Breast epithelium (tissue), 4 donors: ENCODE measurements at regions not wholly inside any gene's neighbourhood (a gene's known extent, or its start where the extent isn't known, plus 50 kb on each side); places are given as distances from the start of the nearest gene placed in this dataset.

Source experiments
- DNase-seq, 2 donors: peaks; one replicate each; pipeline ENCODE4 v3.0.0-alpha.2; 2019; ENCODE audit warnings: low spot score in 2 of 2
- H3K27ac ChIP-seq, 2 donors: fragments of 200-600 bp; sonication (generic) in 1 of 2; one replicate each; pipeline ENCODE4 v1.5.1; 2016 to 2019; ENCODE audit warnings: mild to moderate bottlenecking in 1 of 2
- H3K27me3 ChIP-seq, 2 donors: fragments of 200-600 bp; sonication (generic) in 1 of 2; one replicate each; pipeline versions ENCODE4 v1.5.1 to v1.6.0; 2017 to 2019; ENCODE audit warnings: control low read depth in 1 of 2, mild to moderate bottlenecking in 1 of 2
- H3K36me3 ChIP-seq: fragments of 200-600 bp; one replicate; pipeline ENCODE4 v1.5.1; 2019
- H3K4me1 ChIP-seq, 2 donors: fragments of 200-600 bp; sonication (generic); one replicate each; pipeline ENCODE4 v1.5.1; 2016 to 2019; ENCODE audit warnings: control low read depth in 1 of 2
- H3K4me3 ChIP-seq, 3 donors: fragments of 200-600 bp; sonication (generic); 1 replicate in 2 of 3; 2 replicates in 1 of 3; pipeline ENCODE4 v1.5.1; 2016 to 2019; ENCODE audit warnings: mild to moderate bottlenecking in 3 of 3, moderate library complexity in 2 of 3
- H3K9me3 ChIP-seq, 2 donors: fragments of 200-600 bp; sonication (generic) in 1 of 2; one replicate each; pipeline ENCODE4 v1.5.1; 2016 to 2019; ENCODE audit warnings: control low read depth in 1 of 2
- CTCF ChIP-seq, 3 donors: fragments of 450-650 bp; IDR thresholded peaks; one replicate each; pipeline ENCODE4 v1.5.1; 2016 to 2017; ENCODE audit warnings: antibody characterized with exemption in 3 of 3, mild to moderate bottlenecking in 3 of 3, moderate library complexity in 3 of 3
- POLR2A ChIP-seq: fragments of 450-650 bp; IDR thresholded peaks from one replicate; pipeline ENCODE4 v1.6.1; 2016; ENCODE audit warnings: antibody characterized with exemption, mild to moderate bottlenecking, moderate library complexity
- POLR2AphosphoS5 ChIP-seq, 3 donors: sonication (generic); formaldehyde crosslinking; IDR thresholded peaks; one replicate each; pipeline ENCODE4 v1.6.1; 2017; ENCODE audit warnings: antibody characterized with exemption in 3 of 3
- intact Hi-C: fragments of 100-400 bp; cut with DNase I; formaldehyde crosslinking; loops from one replicate; pipeline ENCODE4 v1.15.1; 2023; ENCODE audit warnings: low total_unique reads

GRCh38 chr1:216997831-216998230, 274.6 kb upstream of the ESRRG start:
- no peak for TF ChIP-seq POLR2AphosphoS5 (IDR thresholded peaks at IDR 0.05)
- no peak for TF ChIP-seq POLR2A
- TF ChIP-seq CTCF (IDR thresholded peaks at IDR 0.05) = no peak
- no peaks in the 10 kb centered on the region for H3K9me3 ChIP-seq
- H3K4me3 ChIP-seq = no peak overlapping the region
- no peaks in the 10 kb centered on the region for H3K36me3 ChIP-seq
- intact Hi-C loops = loop anchor here (10.0 kb wide), 1 partner anchor 1057 kb away; no protein-coding TSS in a partner anchor
- no peak for DNase-seq
- no peaks in the 10 kb centered on the region for H3K27me3 ChIP-seq
- no peaks in the 10 kb centered on the region for H3K4me1 ChIP-seq
- no peak overlapping the region for H3K27ac ChIP-seq

GRCh38 chr1:216997069-216997468, 273.8 kb upstream of the ESRRG start:
- no peaks in the 10 kb centered on the region for H3K36me3 ChIP-seq
- H3K9me3 ChIP-seq = no peaks in the 10 kb centered on the region
- no peak overlapping the region for H3K27ac ChIP-seq
- H3K4me1 ChIP-seq = no peaks in the 10 kb centered on the region
- no peak for DNase-seq
- TF ChIP-seq POLR2A (no peak), CTCF (IDR thresholded peaks at IDR 0.05) (no peak), POLR2AphosphoS5 (IDR thresholded peaks at IDR 0.05) (no peak)
- no peaks in the 10 kb centered on the region for H3K27me3 ChIP-seq
- intact Hi-C loops = loop anchor here (10.0 kb wide), 1 partner anchor 1058 kb away; no protein-coding TSS in a partner anchor
- no peak overlapping the region for H3K4me3 ChIP-seq

- Histone ChIP-seq H3K27ac (no peak overlapping the region), H3K9me3 (no peaks in the 10 kb centered on the region), H3K4me3 (no peak overlapping the region), H3K4me1 (no peaks in the 10 kb centered on the region), H3K36me3 (no peaks in the 10 kb centered on the region), H3K27me3 (no peaks in the 10 kb centered on the region)
- no peak for DNase-seq
- TF ChIP-seq POLR2AphosphoS5 (IDR thresholded peaks at IDR 0.05) (no peak), CTCF (IDR thresholded peaks at IDR 0.05) (no peak), POLR2A (no peak)
- intact Hi-C loops = no loop called here
Measured at GRCh38 chr1:216984536-216984935, 261.3 kb upstream of the ESRRG start.

- H3K4me3 ChIP-seq = no peak overlapping the region
- intact Hi-C loops = no loop called here
- TF ChIP-seq POLR2A = no peak
- no peak for TF ChIP-seq CTCF (IDR thresholded peaks at IDR 0.05)
- TF ChIP-seq POLR2AphosphoS5 (IDR thresholded peaks at IDR 0.05) = no peak
- no peak overlapping the region for H3K27ac ChIP-seq
- no peaks in the 10 kb centered on the region for H3K9me3 ChIP-seq
- no peaks in the 10 kb centered on the region for H3K27me3 ChIP-seq
- no peaks in the 10 kb centered on the region for H3K4me1 ChIP-seq
- H3K36me3 ChIP-seq = no peaks in the 10 kb centered on the region
- no peak for DNase-seq
Measured at GRCh38 chr1:216983823-216984222, 260.6 kb upstream of the ESRRG start.

GRCh38 chr1:216961516-216961915, 238.3 kb upstream of the ESRRG start:
- intact Hi-C loops = no loop called here
- H3K27me3 ChIP-seq = no peaks in the 10 kb centered on the region
- H3K4me1 ChIP-seq = no peaks in the 10 kb centered on the region
- DNase-seq = no peak
- no peak overlapping the region for H3K27ac ChIP-seq
- H3K9me3 ChIP-seq = peaks cover 0 to under 1% of the 10 kb centered on the region in 2 donors
- TF ChIP-seq CTCF (IDR thresholded peaks at IDR 0.05) (no peak), POLR2A (no peak), POLR2AphosphoS5 (IDR thresholded peaks at IDR 0.05) (no peak)
- no peak overlapping the region for H3K4me3 ChIP-seq
- no peaks in the 10 kb centered on the region for H3K36me3 ChIP-seq
